H1 (cell line): ENCODE measurements at regions not wholly inside any gene's neighbourhood (a gene's known extent, or its start where the extent isn't known, plus 50 kb on each side); places are given as distances from the start of the nearest gene placed in this dataset.

Experiments
- BCL11A ChIP-seq, 2 experiments: IDR thresholded peaks; one replicate each; pipeline ENCODE4 v1.6.1; 2011; ENCODE audit warnings: low read depth in 2 of 2, low read length in 2 of 2, mild to moderate bottlenecking in 2 of 2
- CHD1 ChIP-seq: IDR thresholded peaks from 2 replicates; pipeline ENCODE4 v1.6.1; 2012; ENCODE audit warnings: low read depth, low read length, improper control_type of control experiment
- EZH2 ChIP-seq: fragments of 200-600 bp; sonication (generic); IDR thresholded peaks from 2 replicates; pipeline ENCODE4 v1.7.1; 2012; ENCODE audit warnings: low read depth, mild to moderate bottlenecking, moderate library complexity, low read length, inconsistent platforms; ENCODE audit not compliant: severe bottlenecking
- HDAC6 ChIP-seq: IDR thresholded peaks from one replicate; pipeline ENCODE4 v1.7.1; 2012; ENCODE audit warnings: low read depth, mild to moderate bottlenecking, inconsistent platforms, low read length, moderate library complexity
- RAD21 ChIP-seq, 2 experiments: IDR thresholded peaks in 1 of 2; conservative IDR thresholded peaks in 1 of 2; 2 replicates each; pipeline ENCODE4 v1.6.1; 2011; ENCODE audit warnings: low read depth in 2 of 2, low read length in 2 of 2, improper control_type of control experiment in 1 of 2, inconsistent platforms in 1 of 2, mild to moderate bottlenecking in 1 of 2, moderate library complexity in 1 of 2
- SP1 ChIP-seq: IDR thresholded peaks from 2 replicates; pipeline ENCODE4 v1.6.1; 2011; ENCODE audit warnings: low read depth, low read length
- SP2 ChIP-seq: IDR thresholded peaks from 2 replicates; pipeline ENCODE4 v1.6.1; 2012; ENCODE audit warnings: mild to moderate bottlenecking, low read length, inconsistent platforms
- TAF1 ChIP-seq: IDR thresholded peaks from 2 replicates; pipeline ENCODE4 v1.6.1; 2011; ENCODE audit warnings: mild to moderate bottlenecking, low read depth, low read length
- TF ChIP-seq, protein P1 (sequence below), 3 experiments: IDR thresholded peaks; 1 replicate in 2 of 3; 2 replicates in 1 of 3; pipeline versions ENCODE4 v1.5.1 to v1.6.1; 2011; ENCODE audit warnings: low read length in 3 of 3, mild to moderate bottlenecking in 3 of 3, inconsistent platforms in 2 of 3, low read depth in 1 of 3, moderate library complexity in 1 of 3; ENCODE audit not compliant: insufficient read depth in 1 of 3; ENCODE audit errors: control extremely low read depth in 1 of 3

DNA sequence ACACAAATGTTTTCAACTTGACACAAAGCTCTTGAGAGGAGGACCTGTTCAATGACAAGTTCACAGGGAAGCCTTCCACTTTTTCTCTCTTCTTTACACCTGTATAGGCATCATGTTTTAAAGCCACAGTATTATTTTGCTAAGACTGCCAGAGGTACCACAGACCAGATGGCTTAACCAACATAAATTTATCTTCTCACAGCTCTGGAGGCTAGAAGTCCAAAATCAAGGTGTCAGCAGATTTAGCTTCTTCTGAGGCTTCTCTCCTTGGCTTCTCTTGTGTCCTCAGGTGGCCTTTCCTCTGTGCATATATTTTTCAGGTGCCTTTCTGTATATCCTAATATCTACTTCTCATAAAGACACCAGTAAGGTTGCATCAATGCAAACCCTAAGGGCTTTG, 435.2 kb upstream of the GBE1 start:
- TF ChIP-seq RAD21 (IDR thresholded peaks at IDR 0.05 in 1 of 2, conservative IDR thresholded peaks at IDR 0.05 in 1 of 2; ENCODE audit: low read depth in 2 of 2, low read length in 2 of 2) (no peak), BCL11A (IDR thresholded peaks at IDR 0.05; ENCODE audit: low read depth in 2 of 2, low read length in 2 of 2) (no peak), SP2 (no peak), TAF1 (no peak), HDAC6 (no peak), EZH2 (no peak), CHD1 (no peak), SP1 (no peak)
- TF ChIP-seq, protein P1, sequence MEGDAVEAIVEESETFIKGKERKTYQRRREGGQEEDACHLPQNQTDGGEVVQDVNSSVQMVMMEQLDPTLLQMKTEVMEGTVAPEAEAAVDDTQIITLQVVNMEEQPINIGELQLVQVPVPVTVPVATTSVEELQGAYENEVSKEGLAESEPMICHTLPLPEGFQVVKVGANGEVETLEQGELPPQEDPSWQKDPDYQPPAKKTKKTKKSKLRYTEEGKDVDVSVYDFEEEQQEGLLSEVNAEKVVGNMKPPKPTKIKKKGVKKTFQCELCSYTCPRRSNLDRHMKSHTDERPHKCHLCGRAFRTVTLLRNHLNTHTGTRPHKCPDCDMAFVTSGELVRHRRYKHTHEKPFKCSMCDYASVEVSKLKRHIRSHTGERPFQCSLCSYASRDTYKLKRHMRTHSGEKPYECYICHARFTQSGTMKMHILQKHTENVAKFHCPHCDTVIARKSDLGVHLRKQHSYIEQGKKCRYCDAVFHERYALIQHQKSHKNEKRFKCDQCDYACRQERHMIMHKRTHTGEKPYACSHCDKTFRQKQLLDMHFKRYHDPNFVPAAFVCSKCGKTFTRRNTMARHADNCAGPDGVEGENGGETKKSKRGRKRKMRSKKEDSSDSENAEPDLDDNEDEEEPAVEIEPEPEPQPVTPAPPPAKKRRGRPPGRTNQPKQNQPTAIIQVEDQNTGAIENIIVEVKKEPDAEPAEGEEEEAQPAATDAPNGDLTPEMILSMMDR (IDR thresholded peaks at IDR 0.05; ENCODE audit: control extremely low read depth in 1 of 3, insufficient read depth in 1 of 3, low read depth in 1 of 3, low read length in 3 of 3), result no peak
